Endothelial cell of umbilical vein (primary cell): ENCODE measurements at regions not wholly inside any gene's neighbourhood (a gene's known extent, or its start where the extent isn't known, plus 50 kb on each side); places are given as distances from the start of the nearest gene placed in this dataset.

Experiments
- BruUV-seq: library from RNA; stranded (reverse); fragments of 400-500 nt; replicated peaks from 2 replicates; lab custom pipeline; 2021; lab: Mats Ljungman, UMichigan
- CTCF ChIA-PET: fragments of 300-600, 350-600 bp; sonication (Branson Sonifier 250); formaldehyde crosslinking; loops from one replicate; lab custom pipeline; 2021; ENCODE audit warnings: antibody characterized with exemption, inconsistent platforms; lab: Charles Lee
- POLR2A ChIA-PET: fragments of 300-600, 350-600 bp; sonication (Branson Sonifier 250); formaldehyde crosslinking; loops from one replicate; lab custom pipeline; 2021; ENCODE audit warnings: antibody characterized with exemption, inconsistent platforms; lab: Charles Lee
- DNase-seq: peaks from one replicate; pipeline ENCODE4 v3.0.0-alpha.2; 2011; ENCODE audit warnings: low read depth, low spot score
- FAIRE-seq: peaks from 2 replicates; lab custom pipeline; 2011; peaks lifted over from hg19 to GRCh38; lab: Jason Lieb, UNC
- H2AFZ ChIP-seq: 2 replicates; pipeline ENCODE4 v1.6.0; 2012; ENCODE audit warnings: low read depth, low read length, control low read depth, inconsistent platforms
- H3K27ac ChIP-seq: 2 replicates; pipeline ENCODE4 v1.5.1; 2011; ENCODE audit warnings: low read depth, mild to moderate bottlenecking, control low read depth, low read length, moderate library complexity; ENCODE audit not compliant: insufficient read depth
- H3K27me3 ChIP-seq, 2 experiments: 2 replicates each; pipeline versions ENCODE4 v1.6.0 to v1.6.1; 2011; ENCODE audit warnings: low read length in 2 of 2, mixed read lengths in 1 of 2; ENCODE audit not compliant: control insufficient read depth in 2 of 2, insufficient read depth in 2 of 2
- H3K36me3 ChIP-seq, 2 experiments: 2 replicates in 1 of 2; 3 replicates in 1 of 2; pipeline ENCODE4 v1.5.1; 2011; ENCODE audit warnings: low read length in 2 of 2, mild to moderate bottlenecking in 1 of 2, moderate library complexity in 1 of 2; ENCODE audit not compliant: control insufficient read depth in 2 of 2, insufficient read depth in 2 of 2; ENCODE audit errors: extremely low read depth in 1 of 2
- H3K4me1 ChIP-seq: 3 replicates; pipeline ENCODE4 v1.5.1; 2011; ENCODE audit warnings: mild to moderate bottlenecking, low read length; ENCODE audit not compliant: control insufficient read depth, insufficient read depth; ENCODE audit errors: extremely low read depth
- H3K4me2 ChIP-seq: 2 replicates; pipeline ENCODE4 v1.6.1; 2011; ENCODE audit warnings: low read length, control low read depth, mixed read lengths; ENCODE audit not compliant: insufficient read depth
- H3K4me3 ChIP-seq, 3 experiments: fragments of 200-600 bp in 1 of 3; sonication (generic), shearing (Covaris generic) in 1 of 3; replicated peaks in 1 of 3; 2 replicates each; pipeline ENCODE4 v1.5.1; 2011 to 2016; ENCODE audit warnings: control low read depth in 3 of 3, low read length in 3 of 3, mild to moderate bottlenecking in 2 of 3, inconsistent platforms in 1 of 3, low read depth in 1 of 3, moderate library complexity in 1 of 3; ENCODE audit not compliant: insufficient read depth in 1 of 3
- H3K79me2 ChIP-seq: 2 replicates; pipeline ENCODE4 v1.6.0; 2012; ENCODE audit warnings: low read length, inconsistent platforms; ENCODE audit not compliant: control insufficient read depth, insufficient read depth
- H3K9ac ChIP-seq: replicated peaks from 2 replicates; pipeline ENCODE3; 2011; ENCODE audit warnings: low read length, control low read depth; ENCODE audit not compliant: insufficient read depth; ENCODE audit errors: extremely low read depth
- H3K9me1 ChIP-seq: replicated peaks from 3 replicates; pipeline ENCODE4 v1.6.0; 2011; ENCODE audit warnings: mild to moderate bottlenecking, low read length; ENCODE audit not compliant: control insufficient read depth, insufficient read depth; ENCODE audit errors: extremely low read depth
- H3K9me3 ChIP-seq: replicated peaks from 2 replicates; pipeline ENCODE4 v1.5.1; 2012; ENCODE audit warnings: low read length, inconsistent platforms; ENCODE audit not compliant: control insufficient read depth, insufficient read depth
- H4K20me1 ChIP-seq: replicated peaks from 2 replicates; pipeline ENCODE3; 2011; ENCODE audit warnings: mild to moderate bottlenecking, low read length; ENCODE audit not compliant: control insufficient read depth, insufficient read depth; ENCODE audit errors: extremely low read depth
- CTCF ChIP-seq, 2 donors: IDR thresholded peaks; 1 replicate in 1 of 2; 2 replicates in 1 of 2; pipeline ENCODE4 v1.5.1; 2011; ENCODE audit warnings: low read length in 2 of 2, mild to moderate bottlenecking in 2 of 2, moderate library complexity in 2 of 2, control low read depth in 1 of 2, inconsistent platforms in 1 of 2, low read depth in 1 of 2; ENCODE audit not compliant: insufficient read depth in 1 of 2; ENCODE audit errors: extremely low read depth in 1 of 2
- EZH2 ChIP-seq: IDR thresholded peaks from 2 replicates; pipeline ENCODE4 v1.6.1; 2012; ENCODE audit warnings: borderline replicate concordance, low read depth, mild to moderate bottlenecking, moderate library complexity, low read length, inconsistent platforms; ENCODE audit not compliant: severe bottlenecking
- FOS ChIP-seq: IDR thresholded peaks from 2 replicates; pipeline ENCODE4 v1.6.1; 2011; ENCODE audit warnings: mild to moderate bottlenecking, low read length, moderate library complexity, borderline replicate concordance; ENCODE audit not compliant: insufficient read depth
- GATA2 ChIP-seq: IDR thresholded peaks from 2 replicates; pipeline ENCODE4 v1.7.0; 2011; ENCODE audit warnings: low read depth, mild to moderate bottlenecking, moderate library complexity, mixed read lengths, low read length; ENCODE audit not compliant: insufficient read length, insufficient read depth
- JUN ChIP-seq: IDR thresholded peaks from 2 replicates; pipeline ENCODE4 v1.6.1; 2011; ENCODE audit warnings: borderline replicate concordance, low read depth; ENCODE audit not compliant: insufficient read length, insufficient read depth
- MAX ChIP-seq: IDR thresholded peaks from 2 replicates; pipeline ENCODE4 v1.6.1; 2011; ENCODE audit not compliant: insufficient read depth, insufficient read length
- MYC ChIP-seq: IDR thresholded peaks from one replicate; pipeline ENCODE4 v1.6.1; 2011; ENCODE audit warnings: mild to moderate bottlenecking, low read depth, low read length
- POLR2A ChIP-seq: IDR thresholded peaks from 2 replicates; pipeline ENCODE4 v1.6.1; 2012; ENCODE audit warnings: low read depth, mild to moderate bottlenecking, control low read depth, low read length
- POLR2AphosphoS5 ChIP-seq: IDR thresholded peaks from 2 replicates; pipeline ENCODE4 v1.6.1; 2012; ENCODE audit warnings: low read depth, mild to moderate bottlenecking, control low read depth, low read length, moderate library complexity; ENCODE audit not compliant: insufficient read depth
- dilution Hi-C: fragments of 300-500 bp; cut with MboI; formaldehyde crosslinking; loops from one replicate; pipeline ENCODE4 v1.15.0; 2019; ENCODE audit warnings: low sequenced_read_pairs; ENCODE audit not compliant: extremely low pct_ligation_motif_present
- intact Hi-C: fragments of 100-400 bp; cut with micrococcal nuclease; formaldehyde crosslinking; loops from one replicate; pipeline ENCODE4 v1.10.0; 2022

- H3K4me3 ChIP-seq = no peak overlapping the region
- H2AFZ ChIP-seq = no peak overlapping the region
- intact Hi-C loops = no loop called here
- no peaks in the 10 kb centered on the region for H3K27me3 ChIP-seq
- H3K36me3 ChIP-seq = no peaks in the 10 kb centered on the region
- H3K27ac ChIP-seq = no peak overlapping the region
- H3K9ac ChIP-seq = no peak overlapping the region
- H3K4me1 ChIP-seq = no peaks in the 10 kb centered on the region
- H3K9me3 ChIP-seq = no peaks in the 10 kb centered on the region
- CTCF ChIA-PET = no interaction called here
- no peaks in the 10 kb centered on the region for H3K9me1 ChIP-seq
- dilution Hi-C loops = no loop called here
- POLR2A ChIA-PET = no interaction called here
- no peak for FAIRE-seq
- no peaks in the 10 kb centered on the region for H3K79me2 ChIP-seq
- no TSS peak for BruUV-seq
- DNase-seq = no peak
- H3K4me2 ChIP-seq = no peak overlapping the region
- H4K20me1 ChIP-seq = no peaks in the 10 kb centered on the region
- TF ChIP-seq POLR2AphosphoS5 (no peak), FOS (no peak), POLR2A (no peak), GATA2 (no peak), MYC (no peak), CTCF (IDR thresholded peaks at IDR 0.05; ENCODE audit: extremely low read depth in 1 of 2, insufficient read depth in 1 of 2, low read depth in 1 of 2, low read length in 2 of 2) (no peak), JUN (no peak), MAX (no peak), EZH2 (no peak)
Measured at GRCh38 chr12:89270548-89270947, 81.8 kb downstream of the DUSP6 start.
